Stimulated activated CD4-positive, alpha-beta T cell treated with anti-CD3 and anti-CD28 coated beads, Interleukin-15, amount 100 ng/mL, for 48 hours (primary cell): ENCODE measurements at regions not wholly inside any gene's neighbourhood (a gene's known extent, or its start where the extent isn't known, plus 50 kb on each side); places are given as distances from the start of the nearest gene placed in this dataset.

ENCODE experiments used
- DNase-seq, 2 donors: peaks; one replicate each; pipeline ENCODE4 v3.0.0-alpha.2; 2020; ENCODE audit warnings: low read depth in 2 of 2

DNA sequence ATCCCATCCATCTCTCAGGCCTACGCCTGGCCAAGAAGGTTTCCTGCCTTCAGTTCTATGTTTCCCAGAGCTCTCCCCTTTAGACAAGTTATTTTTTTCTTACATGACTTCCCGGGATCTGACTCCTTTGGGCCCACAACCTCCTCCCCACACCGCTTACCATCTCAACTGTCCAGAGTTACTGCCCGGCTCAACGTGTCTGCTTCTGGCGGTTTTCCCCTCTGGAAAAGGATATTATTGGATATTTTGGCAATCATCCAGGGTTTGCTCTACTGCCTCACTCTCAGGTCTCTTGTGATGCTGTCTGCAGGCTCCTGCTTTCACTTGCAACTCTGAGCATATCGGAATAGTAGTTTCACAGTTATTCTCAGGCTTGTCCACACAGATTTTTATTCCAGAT is 318.2 kb upstream of the CAMK1G start:
- no peak for DNase-seq

DNA sequence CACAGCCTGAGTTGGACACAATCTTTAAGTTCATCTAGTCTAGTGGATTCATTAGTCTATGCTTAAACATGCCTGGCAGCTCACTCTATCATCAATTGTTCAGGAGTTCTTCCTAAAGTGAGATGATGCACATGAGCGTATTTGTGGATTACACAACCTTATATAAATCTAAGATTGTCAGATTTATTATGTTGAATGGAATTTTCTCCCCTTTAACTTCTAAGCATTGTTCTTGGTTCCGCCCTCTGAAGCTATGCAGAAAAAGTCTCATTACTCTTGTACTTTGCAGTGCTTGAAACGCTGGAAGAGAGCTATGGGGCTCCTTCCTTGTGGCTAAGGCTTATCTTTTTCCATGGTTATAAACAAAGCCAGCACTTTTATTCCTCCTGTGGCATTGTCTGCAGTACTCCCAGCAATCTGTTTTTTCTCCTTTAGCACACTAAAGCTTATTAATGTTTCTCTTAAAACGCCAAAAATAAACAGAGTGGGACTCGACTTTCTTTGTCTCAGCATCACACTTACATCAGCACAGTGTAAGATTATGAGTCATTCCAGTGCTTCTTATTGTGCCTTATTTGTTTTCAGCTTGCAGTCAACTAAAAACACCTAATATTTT is 316.8 kb upstream of the CAMK1G start:
- DNase-seq, result no peak

DNA sequence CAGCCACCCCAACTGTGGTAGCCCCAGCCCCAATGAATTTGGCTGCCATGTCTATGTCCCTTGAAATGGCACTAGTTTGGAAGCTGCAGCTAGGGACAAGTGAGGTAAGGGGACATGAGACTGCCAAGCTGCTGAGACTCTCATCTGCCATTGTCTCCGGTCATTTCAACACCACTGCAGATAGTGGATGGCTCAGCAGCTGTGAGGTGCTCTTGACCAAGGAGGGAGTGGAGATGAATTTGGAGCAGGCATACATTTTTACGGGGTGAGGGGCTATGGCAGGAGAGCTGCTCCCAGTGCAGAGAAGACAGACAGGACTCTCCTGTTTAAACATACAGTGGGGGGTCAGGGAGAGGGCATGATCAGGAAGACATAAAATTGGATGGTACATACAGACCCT is 315.5 kb upstream of the CAMK1G start:
- no peak for DNase-seq

DNA sequence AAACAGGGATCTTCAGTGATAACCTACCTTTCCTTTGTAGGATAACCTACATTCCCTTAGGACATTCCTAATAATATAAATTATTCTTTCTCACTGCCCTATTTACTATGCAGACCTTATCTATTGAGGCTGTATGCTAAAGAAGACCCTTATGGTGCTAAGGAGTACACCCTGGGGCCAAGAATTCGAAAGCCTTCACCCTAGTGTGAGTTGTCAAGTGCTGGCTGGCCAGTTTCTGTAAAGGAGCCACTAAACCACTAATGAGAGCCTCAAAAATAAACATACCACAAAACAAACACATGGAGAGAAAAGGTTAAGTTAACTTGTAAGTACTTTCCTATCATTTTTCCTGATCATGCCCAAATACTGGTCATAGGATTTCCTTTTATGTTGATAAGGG is 315.0 kb upstream of the CAMK1G start:
- no peak for DNase-seq

DNA sequence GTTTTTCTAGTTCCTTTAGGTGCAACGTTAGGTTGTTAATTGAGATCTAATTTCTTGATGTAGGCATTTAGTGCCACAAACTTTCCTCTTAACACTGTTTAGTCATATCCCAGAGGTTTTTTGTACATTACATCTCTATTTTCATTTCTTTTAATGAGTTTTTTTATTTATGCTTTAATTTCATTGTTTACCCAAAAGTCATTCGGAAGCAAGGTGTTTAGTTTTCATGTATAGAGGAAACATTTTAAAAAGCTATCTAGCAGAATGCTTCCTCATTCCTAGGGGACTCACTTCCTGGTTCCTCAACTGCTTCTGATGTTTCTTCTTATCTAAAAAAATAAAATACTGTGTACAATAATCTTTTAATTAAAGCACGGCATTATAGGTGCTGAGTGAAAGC is 307.2 kb upstream of the CAMK1G start:
- no peak for DNase-seq

DNA sequence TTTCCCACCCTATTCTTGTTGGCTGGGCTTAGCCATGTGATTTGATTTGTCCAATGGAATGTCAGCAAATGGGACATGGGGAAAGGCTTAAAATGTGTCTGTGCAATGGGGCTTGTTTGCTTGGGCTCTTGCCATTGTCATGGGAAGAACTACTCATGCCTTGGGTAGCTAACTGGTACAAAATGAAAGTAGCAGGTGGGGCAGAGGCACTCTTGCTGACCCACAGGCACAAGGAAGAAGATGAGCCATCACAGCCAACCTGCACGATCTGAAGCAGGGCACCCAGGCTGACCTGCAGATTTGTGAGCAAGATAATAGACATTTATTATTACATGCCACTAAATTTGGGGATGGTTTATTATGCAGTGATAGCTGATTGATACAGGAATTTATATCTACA is 305.9 kb upstream of the CAMK1G start:
- no peak for DNase-seq

DNA sequence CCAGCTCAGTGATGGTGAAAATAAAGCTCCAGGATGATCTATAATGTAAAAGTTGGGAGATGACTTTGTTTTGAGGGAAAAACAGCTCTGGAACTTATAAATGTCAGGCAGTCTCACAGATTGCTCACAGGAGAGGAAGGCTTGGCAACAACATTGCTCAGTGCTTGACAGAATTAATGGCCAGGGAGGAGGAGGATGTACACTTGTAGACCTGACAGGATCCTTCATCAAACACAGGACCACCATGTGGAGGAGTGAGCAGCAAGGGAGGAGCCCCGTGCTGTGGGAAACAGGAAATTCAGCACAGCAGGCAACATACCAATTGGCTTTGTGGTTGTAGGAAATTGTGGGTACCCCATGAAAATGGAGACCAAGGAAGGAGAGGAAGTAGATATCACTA is 291.8 kb upstream of the CAMK1G start:
- no peak for DNase-seq

DNA sequence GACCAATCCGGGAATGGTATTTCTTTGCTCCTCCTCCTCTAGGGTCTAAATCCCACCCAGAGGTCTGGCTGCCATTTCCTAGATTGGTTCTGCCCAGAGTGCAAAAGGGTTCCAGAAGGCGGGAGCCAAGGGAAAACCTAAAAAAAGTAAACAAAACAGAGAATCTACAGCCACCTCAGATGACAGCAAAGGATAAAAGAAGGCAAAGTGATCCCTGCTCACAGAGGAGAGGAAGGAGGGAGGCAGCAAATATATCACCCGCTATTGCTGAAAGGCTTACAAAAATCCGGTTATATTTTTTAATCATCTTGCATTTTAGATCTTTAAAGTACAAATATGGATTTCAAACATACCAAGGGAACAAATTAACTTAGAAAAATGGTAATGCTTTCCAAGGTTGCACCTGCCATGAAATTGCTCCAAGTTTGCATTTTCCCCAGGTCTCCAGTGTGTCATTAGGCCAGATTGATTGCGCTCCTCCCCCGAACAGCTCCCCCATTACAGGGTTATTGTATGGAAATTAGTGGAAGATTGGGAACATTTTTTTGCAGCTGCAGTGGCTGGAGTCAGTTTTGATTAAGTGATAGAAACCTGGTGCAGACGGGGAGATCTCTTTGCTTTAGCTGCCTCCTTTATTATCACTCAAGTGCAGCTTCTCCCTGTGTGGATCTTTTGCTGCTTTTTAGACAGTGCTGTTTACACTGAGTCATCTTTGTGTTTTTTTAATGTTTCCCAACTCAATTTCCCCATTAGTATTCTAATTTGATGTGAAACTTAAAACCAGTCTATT is 280.5 kb upstream of the CAMK1G start:
- no peak for DNase-seq

DNA sequence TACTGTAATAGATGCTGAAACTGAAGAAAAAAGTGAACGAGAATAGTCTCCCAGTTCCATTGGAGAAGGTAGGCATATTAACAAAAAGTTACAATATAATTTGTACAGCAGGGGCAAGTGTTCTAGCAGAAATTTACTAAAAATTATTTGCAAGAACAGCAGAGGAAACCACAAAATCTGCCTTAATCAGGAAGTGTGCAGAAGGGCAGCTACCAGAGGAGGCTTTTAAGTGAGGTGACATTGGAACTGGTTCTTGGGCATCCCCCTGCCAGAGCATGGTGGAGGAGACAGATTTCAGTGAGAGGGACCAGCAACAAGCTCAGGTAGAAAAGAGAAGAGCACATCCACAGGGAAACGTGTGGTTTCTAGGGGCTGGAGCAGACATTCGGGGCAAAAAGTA is 279.3 kb upstream of the CAMK1G start:
- DNase-seq, result no peak

DNA sequence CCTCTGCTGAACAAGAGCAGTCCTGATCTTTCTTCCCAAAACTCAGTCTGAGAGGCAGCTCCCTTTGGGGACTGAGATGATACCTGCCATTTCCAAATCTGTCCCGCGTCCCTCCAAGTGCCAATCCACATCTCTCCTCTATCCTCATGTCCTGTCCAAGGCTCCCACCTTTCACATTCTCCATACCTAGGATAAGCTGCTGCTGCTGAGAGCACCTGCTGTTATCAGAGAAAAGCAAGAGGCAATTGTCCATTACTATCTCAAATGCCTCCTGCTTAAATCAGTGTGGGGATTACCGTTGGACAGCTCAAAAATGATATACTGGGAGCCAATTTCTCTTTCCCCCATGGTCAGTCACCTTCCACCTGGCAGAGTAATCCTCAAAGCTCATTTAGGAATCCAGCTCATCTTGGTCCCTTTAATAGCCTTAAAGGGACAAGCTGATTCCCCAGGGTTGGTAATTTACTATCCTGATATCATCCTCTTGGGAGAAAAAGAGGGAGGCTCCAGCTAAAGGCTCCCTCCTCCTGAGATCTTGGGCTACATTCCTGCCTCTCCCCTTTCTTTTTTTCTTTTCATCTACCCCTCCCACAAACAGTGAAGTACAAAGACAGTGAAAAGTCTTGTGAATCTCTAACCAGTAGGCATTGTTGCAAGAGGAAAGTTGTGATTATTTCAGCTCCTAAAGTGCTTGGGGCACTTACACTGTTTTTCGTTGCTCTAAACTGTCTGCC is 278.1 kb upstream of the CAMK1G start:
- no peak for DNase-seq

DNA sequence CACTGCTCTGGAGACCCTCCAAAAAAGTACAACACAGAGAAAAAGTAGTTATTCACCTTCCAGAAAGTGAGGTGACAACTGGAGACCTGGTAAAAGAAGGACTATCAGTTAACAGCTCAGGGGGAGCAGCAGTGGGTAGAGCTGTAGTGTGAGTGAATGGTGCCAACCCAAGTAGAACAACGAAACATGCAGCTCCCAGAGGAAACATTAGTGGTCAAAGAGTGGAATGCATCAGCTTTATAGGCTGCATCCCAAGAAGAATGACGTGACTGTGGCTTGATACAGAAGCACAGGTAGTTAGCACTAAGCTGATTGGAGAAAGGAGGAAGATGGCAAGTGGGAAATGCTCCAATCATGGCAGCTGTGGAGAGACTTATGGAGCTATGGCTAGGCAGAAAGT is 275.7 kb upstream of the CAMK1G start:
- DNase-seq, result no peak

DNA sequence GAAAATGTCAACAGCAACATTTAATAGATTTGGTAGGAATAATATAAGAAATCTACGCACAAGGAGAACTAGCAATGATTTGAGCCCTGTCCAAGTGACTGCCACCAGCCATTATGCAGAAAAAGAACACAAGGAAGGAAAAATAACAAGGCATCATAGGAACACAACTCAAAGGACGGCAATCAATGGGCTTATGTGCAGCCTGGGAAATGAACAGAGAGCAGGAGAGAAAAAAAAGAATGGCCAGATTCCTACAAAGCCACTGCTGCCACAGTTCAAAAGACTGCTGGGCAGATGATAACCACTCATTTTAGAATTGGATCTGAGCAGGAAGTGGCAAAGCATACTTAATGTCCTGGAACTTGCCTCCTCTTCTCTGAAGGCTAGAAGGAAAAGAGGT is 274.3 kb upstream of the CAMK1G start:
- no peak for DNase-seq

DNA sequence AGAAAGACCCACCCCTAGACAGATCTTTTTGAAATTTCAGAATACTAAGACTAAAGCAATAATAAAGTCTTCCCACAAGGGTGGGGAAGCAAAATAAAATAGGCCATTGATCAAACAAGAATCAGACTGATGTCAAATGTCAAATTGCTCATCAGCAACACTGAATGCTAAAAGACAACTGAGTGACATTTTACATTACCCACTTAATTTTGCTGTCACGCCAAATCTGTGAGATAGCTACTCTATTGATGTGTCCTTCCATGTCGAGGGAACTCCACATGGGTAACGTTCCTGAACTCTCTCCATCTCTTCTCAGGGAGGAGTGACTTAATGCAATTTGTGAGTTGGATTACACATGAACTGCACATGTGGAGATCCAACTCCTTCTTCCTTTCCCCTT is 271.7 kb upstream of the CAMK1G start:
- DNase-seq, result no peak

DNA sequence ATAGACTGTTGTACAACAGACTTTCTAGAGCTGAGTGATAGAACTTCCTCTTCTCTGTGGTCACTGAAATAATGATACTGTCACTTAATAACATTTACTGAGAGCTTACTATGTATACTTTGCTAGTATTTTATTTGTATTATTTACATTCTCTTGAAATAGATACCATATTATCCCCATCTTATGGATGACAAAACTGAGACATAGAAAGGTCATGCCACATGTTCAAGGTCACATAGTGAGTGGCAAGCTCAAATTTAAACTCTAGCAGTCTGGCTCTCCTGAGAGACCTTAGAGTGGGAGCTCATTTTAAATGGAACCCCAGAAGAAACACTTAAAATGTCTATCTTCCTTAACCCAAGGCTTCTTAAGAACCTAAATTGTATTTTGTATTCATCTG is 266.6 kb upstream of the CAMK1G start:
- DNase-seq, result no peak

DNA sequence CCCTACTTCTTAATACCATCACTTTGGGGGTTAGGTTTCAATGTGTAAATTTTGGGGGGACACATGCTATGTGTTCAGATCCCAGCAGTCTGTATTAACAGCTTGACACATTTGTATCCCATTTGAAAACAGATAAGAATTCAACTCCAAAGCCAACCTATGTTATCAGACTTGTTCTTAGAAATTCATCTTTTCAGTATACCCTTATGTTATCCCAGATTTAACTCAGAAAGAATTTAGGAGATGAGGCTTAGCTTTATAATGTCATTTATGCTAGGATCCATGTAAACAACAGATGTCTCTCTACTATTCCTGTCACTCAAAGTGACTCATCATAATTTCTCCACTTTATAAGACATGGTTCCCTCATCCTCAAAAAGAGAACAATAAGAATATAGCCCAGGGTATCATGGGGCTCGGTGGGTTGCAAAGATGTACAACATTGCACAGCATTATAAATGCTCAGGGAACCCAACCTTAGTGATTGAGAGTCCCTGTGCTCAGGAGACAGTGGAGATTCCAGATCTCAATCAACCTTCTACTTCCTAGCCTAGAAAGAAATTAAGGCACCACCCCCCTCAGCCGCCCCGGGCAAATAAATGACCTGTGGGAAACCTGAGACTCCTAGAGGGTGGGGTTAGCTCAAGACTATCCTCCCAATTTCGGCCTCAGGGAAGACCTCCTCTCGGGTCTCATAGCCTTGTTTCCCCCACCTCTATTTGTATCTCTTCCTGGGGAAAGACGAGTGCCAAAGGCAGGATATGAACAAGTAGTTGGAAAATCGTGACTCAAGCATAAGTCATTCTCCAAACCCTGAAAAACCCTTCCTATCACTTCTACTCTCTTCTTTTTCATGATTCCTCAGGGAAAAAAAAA is 265.1 kb upstream of the CAMK1G start:
- DNase-seq, result no peak

DNA sequence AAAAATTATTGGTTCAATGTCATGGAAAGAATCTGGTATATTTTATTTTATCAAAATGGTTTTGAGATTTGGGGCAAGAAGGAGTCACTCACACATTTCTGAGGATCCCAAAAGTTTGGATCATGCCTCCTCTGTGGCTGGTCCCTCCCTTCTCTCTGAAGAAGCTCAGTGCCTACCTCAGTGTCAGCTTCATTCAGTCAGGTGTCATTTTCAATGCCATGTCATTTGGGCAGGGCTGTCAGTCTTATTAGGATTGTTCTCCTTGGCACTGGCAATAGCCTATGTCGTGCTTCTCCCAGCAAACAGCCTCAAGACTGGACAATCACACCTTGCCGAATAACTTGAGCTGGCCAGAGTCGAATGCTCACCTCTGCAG is 264.5 kb upstream of the CAMK1G start:
- no peak for DNase-seq

DNA sequence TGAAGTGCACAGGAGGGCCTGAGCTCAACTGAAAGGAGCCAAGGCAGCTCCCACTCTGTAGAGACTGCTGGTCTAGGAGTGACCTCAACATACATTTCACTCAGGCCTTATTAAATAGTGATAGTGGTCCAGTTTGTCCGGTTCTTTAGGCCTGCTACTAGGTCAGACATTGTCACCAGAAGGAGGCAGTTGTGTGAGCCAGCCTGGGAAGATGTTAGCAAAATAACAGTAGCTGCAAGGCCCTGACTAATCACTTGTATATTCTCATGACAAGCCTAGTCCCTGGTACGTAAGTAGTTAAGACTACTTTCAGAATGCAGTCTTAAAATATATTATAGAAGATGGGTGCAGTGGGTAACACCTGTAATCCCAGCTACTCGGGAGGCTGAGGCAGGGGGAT is 264.0 kb upstream of the CAMK1G start:
- DNase-seq, result no peak

DNA sequence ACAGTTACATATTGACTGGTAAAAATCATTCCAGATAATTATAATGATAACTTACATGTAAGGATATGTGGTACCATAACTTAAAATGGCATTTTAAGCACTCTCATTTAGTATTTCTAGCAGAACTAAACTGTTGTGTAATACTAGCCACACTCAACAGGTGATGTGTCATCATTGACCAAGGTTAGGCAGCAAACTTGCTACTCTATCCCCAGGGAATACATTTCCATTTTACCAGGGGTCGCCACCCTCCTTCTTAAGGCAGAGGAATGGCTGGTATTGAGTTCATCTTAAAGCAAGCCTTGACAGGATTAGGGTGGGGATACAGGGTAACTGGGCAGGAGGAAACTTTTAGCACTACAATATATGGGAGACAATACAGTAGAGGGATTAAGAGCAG is 259.8 kb upstream of the CAMK1G start:
- DNase-seq, result no peak

DNA sequence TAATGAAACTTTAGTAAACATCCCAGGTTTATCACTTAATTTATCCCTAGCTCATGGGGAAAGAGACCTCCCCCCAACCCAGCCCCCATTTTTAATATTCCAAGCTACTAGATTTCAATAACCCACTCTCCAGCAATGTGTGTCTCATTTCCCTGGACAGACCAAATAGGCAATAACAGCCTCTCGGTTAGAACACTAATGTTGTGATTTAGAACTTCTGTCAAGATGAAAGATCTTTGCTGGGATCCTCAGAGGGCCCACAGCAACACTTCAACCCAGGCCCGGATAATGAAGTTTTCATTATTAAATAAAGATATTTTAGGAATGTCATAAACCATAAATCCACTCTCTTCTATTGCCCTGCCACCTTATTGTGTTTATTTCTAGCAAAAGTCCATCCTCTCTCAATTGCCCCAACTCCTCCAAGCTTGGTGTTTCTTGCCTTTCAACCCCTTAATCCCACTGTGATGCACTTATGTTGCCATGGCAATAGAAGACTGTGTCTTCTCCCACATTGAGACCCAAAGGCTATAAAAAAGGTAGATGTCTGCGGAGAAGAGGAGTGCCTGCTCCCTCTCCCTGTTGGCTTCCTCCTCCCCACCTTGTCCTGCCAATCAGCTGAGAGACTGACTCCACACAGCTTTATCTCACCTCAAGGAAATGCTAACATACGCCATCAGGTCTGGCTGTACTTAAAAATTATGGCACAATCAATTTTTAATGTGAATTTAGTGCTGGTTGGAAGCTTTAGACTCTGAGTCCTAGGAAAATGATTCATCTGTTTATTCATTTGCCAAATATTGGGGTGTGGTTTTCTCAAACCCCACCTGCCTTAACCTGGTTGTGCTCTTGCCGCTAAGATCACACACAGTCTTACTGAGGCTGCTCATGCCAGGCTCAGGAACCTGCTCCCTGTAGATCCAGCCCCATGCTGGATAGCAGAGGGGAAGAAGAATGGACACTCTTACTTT is 258.3 kb upstream of the CAMK1G start:
- no peak for DNase-seq

DNA sequence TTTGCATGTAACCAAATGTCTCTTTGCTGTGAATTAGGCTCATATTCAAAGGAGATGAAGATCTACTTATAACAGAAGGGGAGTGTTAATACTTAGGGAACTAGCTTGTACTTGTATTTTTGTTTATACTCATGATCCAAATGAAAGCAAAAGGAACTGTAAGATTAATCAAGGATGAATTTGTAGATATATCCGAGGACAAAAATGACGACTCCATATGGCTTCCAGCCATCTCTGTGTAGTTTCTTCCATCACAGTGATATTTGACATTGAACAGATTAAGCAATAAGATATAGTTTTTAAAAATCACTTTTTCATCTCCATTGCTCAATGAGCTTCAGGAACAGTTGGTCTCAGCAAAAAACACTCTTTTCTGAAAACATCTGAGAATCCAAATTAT is 257.4 kb upstream of the CAMK1G start:
- no peak for DNase-seq

DNA sequence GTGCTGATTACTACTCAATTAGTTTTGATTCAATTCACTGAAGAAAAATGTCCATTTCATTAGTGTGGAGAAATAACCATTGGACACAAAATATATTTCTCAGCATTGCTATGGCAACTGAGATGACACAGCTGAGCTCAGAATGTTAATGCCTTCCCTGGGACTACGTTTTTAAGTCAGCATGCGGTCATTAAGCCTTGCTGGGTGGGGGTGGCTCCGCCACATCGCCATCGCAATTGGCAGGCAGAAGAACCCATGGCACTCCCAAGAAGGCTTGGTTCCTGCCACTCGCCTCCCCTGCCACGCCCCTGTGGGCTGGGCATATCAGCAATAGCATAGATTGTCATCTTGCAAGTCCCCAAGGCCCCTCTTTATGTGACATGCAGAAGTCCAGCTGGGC is 256.7 kb upstream of the CAMK1G start:
- no peak for DNase-seq
